ENCODE measurements at regions not wholly inside any gene's neighbourhood (a gene's known extent, or its start where the extent isn't known, plus 50 kb on each side); places are given as distances from the start of the nearest gene placed in this dataset.
"Not testable (repeated sequence)": the region's sequence is repeated elsewhere in the genome, so short reads cannot be mapped to it uniquely, and the experiment has no call there.

- no peak for DNase-seq
These were observed 328.3 kb downstream of the TMEM167A start for GRCh38 chr5:82748688-82749460.

- no peak for DNase-seq
These were observed 329.2 kb downstream of the TMEM167A start for GRCh38 chr5:82747986-82748385.

- DNase-seq, result no peak
These were observed 332.2 kb downstream of the TMEM167A start for GRCh38 chr5:82745016-82745415.

GRCh38 chr5:82738681-82739269 is 338.4 kb downstream of the TMEM167A start:
- no peak for DNase-seq

GRCh38 chr5:82735160-82735789 is 341.9 kb downstream of the TMEM167A start:
- no peak for DNase-seq

- no peak for DNase-seq
These were observed 342.8 kb downstream of the TMEM167A start for GRCh38 chr5:82734347-82734746.

GRCh38 chr5:82730913-82731312 is 346.3 kb downstream of the TMEM167A start:
- no peak for DNase-seq

GRCh38 chr5:82728926-82729702 is 348.1 kb downstream of the TMEM167A start:
- no peak for DNase-seq

- DNase-seq, result no peak
These were observed 354.0 kb downstream of the TMEM167A start for GRCh38 chr5:82723168-82723567.

GRCh38 chr5:82721087-82721410 is 356.1 kb downstream of the TMEM167A start:
- DNase-seq, result no peak

GRCh38 chr5:82720213-82721086 is 356.7 kb downstream of the TMEM167A start:
- DNase-seq, result no peak

- DNase-seq, result no peak
These were observed 357.8 kb downstream of the TMEM167A start for GRCh38 chr5:82719368-82719767.

GRCh38 chr5:82717738-82718137 is 359.5 kb downstream of the TMEM167A start:
- DNase-seq, result no peak

- not testable (repeated sequence) for DNase-seq
These were observed 362.5 kb downstream of the TMEM167A start for GRCh38 chr5:82714732-82715131.

GRCh38 chr5:82713811-82714210 is 363.4 kb downstream of the TMEM167A start:
- no peak for DNase-seq

GRCh38 chr5:82707741-82708140 is 369.5 kb downstream of the TMEM167A start:
- DNase-seq, result no peak

- DNase-seq, result no peak
These were observed 372.8 kb downstream of the TMEM167A start for GRCh38 chr5:82704381-82704780.

- no peak for DNase-seq
These were observed 375.1 kb downstream of the TMEM167A start for GRCh38 chr5:82702046-82702445.

GRCh38 chr5:82699737-82700136 is 377.5 kb downstream of the TMEM167A start:
- DNase-seq, result no peak

- no peak for DNase-seq
These were observed 379.2 kb downstream of the TMEM167A start for GRCh38 chr5:82698026-82698425.

- no peak for DNase-seq
These were observed 382.4 kb downstream of the TMEM167A start for GRCh38 chr5:82694711-82695285.

GRCh38 chr5:82692826-82693225 is 384.4 kb downstream of the TMEM167A start:
- DNase-seq, result no peak

Data from NCI-H1048 (cell line).